HG02970 (cell line): ENCODE measurements at regions not wholly inside any gene's neighbourhood (a gene's known extent, or its start where the extent isn't known, plus 50 kb on each side); places are given as distances from the start of the nearest gene placed in this dataset.

Source experiments
- ATAC-seq: cut with Tn5 transposase; IDR thresholded peaks from one replicate; pipeline ENCODE4 v1.9.1; 2021; ENCODE audit warnings: mild to moderate bottlenecking, moderate library complexity, moderate number of reproducible peaks; ENCODE audit not compliant: unreplicated experiment, low FRiP score

GRCh38 chr6:148652205-148652604 is 94.6 kb upstream of the UST start:
- ATAC-seq: no peak

GRCh38 chr6:148653138-148653776 is 93.6 kb upstream of the UST start:
- ATAC-seq: no peak

- no peak for ATAC-seq
These were observed 89.8 kb upstream of the UST start for GRCh38 chr6:148657048-148657447.

- ATAC-seq: no peak
These were observed 88.0 kb upstream of the UST start for GRCh38 chr6:148658681-148659430.

GRCh38 chr6:148667395-148667794 is 79.4 kb upstream of the UST start:
- ATAC-seq: no peak

- ATAC-seq: no peak
These were observed 75.7 kb upstream of the UST start for GRCh38 chr6:148671085-148671484.

GRCh38 chr6:148671952-148672351 is 74.9 kb upstream of the UST start:
- no peak for ATAC-seq

GRCh38 chr6:148674306-148674705 is 72.5 kb upstream of the UST start:
- no peak for ATAC-seq

GRCh38 chr6:148677594-148678476 is 69.0 kb upstream of the UST start:
- ATAC-seq: peak; percentile 76

- no peak for ATAC-seq
These were observed 68.1 kb upstream of the UST start for GRCh38 chr6:148678682-148679081.

GRCh38 chr6:148681666-148682065 is 65.2 kb upstream of the UST start:
- ATAC-seq: no peak

GRCh38 chr6:148682252-148682651 is 64.6 kb upstream of the UST start:
- no peak for ATAC-seq

- no peak for ATAC-seq
These were observed 63.8 kb upstream of the UST start for GRCh38 chr6:148682990-148683389.

GRCh38 chr6:148689168-148689567 is 57.7 kb upstream of the UST start:
- no peak for ATAC-seq

GRCh38 chr6:148693882-148694484 is 52.8 kb upstream of the UST start:
- ATAC-seq: no peak
